ENCODE measurements at regions not wholly inside any gene's neighbourhood (a gene's known extent, or its start where the extent isn't known, plus 50 kb on each side); places are given as distances from the start of the nearest gene placed in this dataset.
"Not testable (repeated sequence)": the region's sequence is repeated elsewhere in the genome, so short reads cannot be mapped to it uniquely, and the experiment has no call there.

- H3K9me3 ChIP-seq; in situ Hi-C loops (cut with MboI; ENCODE audit: low sequenced_read_pairs); H3K4me3 ChIP-seq; H3K4me1 ChIP-seq; H3K27me3 ChIP-seq (ENCODE audit: low read depth); H3K36me3 ChIP-seq (replicated peaks); DNase-seq (ENCODE audit: low spot score in 2 of 2): not testable (repeated sequence)
Measured at GRCh38 chr7:55743454-55743717, 119.2 kb downstream of the SEPTIN14 start.

- H3K4me1 ChIP-seq; H3K36me3 ChIP-seq (replicated peaks); H3K27me3 ChIP-seq (ENCODE audit: low read depth); DNase-seq (ENCODE audit: low spot score in 2 of 2); in situ Hi-C loops (cut with MboI; ENCODE audit: low sequenced_read_pairs); H3K9me3 ChIP-seq; H3K4me3 ChIP-seq: not testable (repeated sequence)
Measured at GRCh38 chr7:55742651-55743453, 119.7 kb downstream of the SEPTIN14 start.

- H3K36me3 ChIP-seq (replicated peaks); H3K4me1 ChIP-seq; in situ Hi-C loops (cut with MboI; ENCODE audit: low sequenced_read_pairs); H3K27me3 ChIP-seq (ENCODE audit: low read depth); DNase-seq (ENCODE audit: low spot score in 2 of 2); H3K4me3 ChIP-seq; H3K9me3 ChIP-seq: not testable (repeated sequence)
Measured at GRCh38 chr7:55741721-55742631, 120.6 kb downstream of the SEPTIN14 start.

GRCh38 chr7:55740633-55741250 lies 121.8 kb downstream of the SEPTIN14 start:
- H3K4me1 ChIP-seq; DNase-seq (ENCODE audit: low spot score in 2 of 2); in situ Hi-C loops (cut with MboI; ENCODE audit: low sequenced_read_pairs); H3K4me3 ChIP-seq; H3K9me3 ChIP-seq; H3K27me3 ChIP-seq (ENCODE audit: low read depth); H3K36me3 ChIP-seq (replicated peaks): not testable (repeated sequence)

- H3K27me3 ChIP-seq (ENCODE audit: low read depth); H3K9me3 ChIP-seq; H3K36me3 ChIP-seq (replicated peaks); H3K4me1 ChIP-seq; H3K4me3 ChIP-seq; in situ Hi-C loops (cut with MboI; ENCODE audit: low sequenced_read_pairs); DNase-seq (ENCODE audit: low spot score in 2 of 2): not testable (repeated sequence)
Measured at GRCh38 chr7:55740053-55740452, 122.5 kb downstream of the SEPTIN14 start.

GRCh38 chr7:55736641-55737221 lies 125.8 kb downstream of the SEPTIN14 start:
- H3K4me3 ChIP-seq; H3K9me3 ChIP-seq; in situ Hi-C loops (cut with MboI; ENCODE audit: low sequenced_read_pairs); DNase-seq (ENCODE audit: low spot score in 2 of 2); H3K4me1 ChIP-seq; H3K27me3 ChIP-seq (ENCODE audit: low read depth); H3K36me3 ChIP-seq (replicated peaks): not testable (repeated sequence)

- Histone ChIP-seq H3K9me3 (no peaks in the 10 kb centered on the region), H3K36me3 (replicated peaks) (no peaks in the 10 kb centered on the region), H3K4me3 (no peak overlapping the region), H3K4me1 (no peaks in the 10 kb centered on the region), H3K27me3 (ENCODE audit: low read depth) (no peaks in the 10 kb centered on the region)
- no peak for DNase-seq (ENCODE audit: low spot score in 2 of 2)
- in situ Hi-C loops (cut with MboI; ENCODE audit: low sequenced_read_pairs), result no loop called here
Measured at GRCh38 chr7:55733241-55734140, 129.1 kb downstream of the SEPTIN14 start.

- no peaks in the 10 kb centered on the region for H3K27me3 ChIP-seq (ENCODE audit: low read depth)
- in situ Hi-C loops (cut with MboI; ENCODE audit: low sequenced_read_pairs), result no loop called here
Measured at GRCh38 chr7:55731931-55732330, 130.6 kb downstream of the SEPTIN14 start.

GRCh38 chr7:55730197-55730596 lies 132.4 kb downstream of the SEPTIN14 start:
- Histone ChIP-seq H3K4me3 (no peak overlapping the region), H3K27me3 (ENCODE audit: low read depth) (no peaks in the 10 kb centered on the region), H3K4me1 (no peaks in the 10 kb centered on the region), H3K36me3 (replicated peaks) (no peaks in the 10 kb centered on the region), H3K9me3 (no peaks in the 10 kb centered on the region)
- in situ Hi-C loops (cut with MboI; ENCODE audit: low sequenced_read_pairs), result no loop called here
- DNase-seq (ENCODE audit: low spot score in 2 of 2), result no peak

More at GRCh38 chr7:55731931-55732330, 130.6 kb downstream of the SEPTIN14 start:
- no peaks in the 10 kb centered on the region for H3K9me3 ChIP-seq
- H3K4me3 ChIP-seq, result no peak overlapping the region
- no peaks in the 10 kb centered on the region for H3K4me1 ChIP-seq
- DNase-seq (ENCODE audit: low spot score in 2 of 2), result no peak
- H3K36me3 ChIP-seq (replicated peaks), result no peaks in the 10 kb centered on the region

- in situ Hi-C loops (cut with MboI; ENCODE audit: low sequenced_read_pairs), result no loop called here
- no peak for DNase-seq (ENCODE audit: low spot score in 2 of 2)
- H3K4me3 ChIP-seq, result no peak overlapping the region
Measured at GRCh38 chr7:55723621-55723941, 139.0 kb downstream of the SEPTIN14 start.

GRCh38 chr7:55722874-55723620 lies 139.5 kb downstream of the SEPTIN14 start:
- H3K27me3 ChIP-seq (ENCODE audit: low read depth); H3K9me3 ChIP-seq; H3K36me3 ChIP-seq (replicated peaks); H3K4me3 ChIP-seq; in situ Hi-C loops (cut with MboI; ENCODE audit: low sequenced_read_pairs); H3K4me1 ChIP-seq; DNase-seq (ENCODE audit: low spot score in 2 of 2): not testable (repeated sequence)

More at GRCh38 chr7:55723621-55723941, 139.0 kb downstream of the SEPTIN14 start:
- Histone ChIP-seq H3K27me3 (ENCODE audit: low read depth) (no peaks in the 10 kb centered on the region), H3K4me1 (no peaks in the 10 kb centered on the region), H3K9me3 (no peaks in the 10 kb centered on the region), H3K36me3 (replicated peaks) (no peaks in the 10 kb centered on the region)

- in situ Hi-C loops (cut with MboI; ENCODE audit: low sequenced_read_pairs), result not testable (repeated sequence)
Measured at GRCh38 chr7:55721004-55721403, 141.5 kb downstream of the SEPTIN14 start.

More at GRCh38 chr7:55721004-55721403, 141.5 kb downstream of the SEPTIN14 start:
- DNase-seq (ENCODE audit: low spot score in 2 of 2); H3K4me1 ChIP-seq; H3K27me3 ChIP-seq (ENCODE audit: low read depth); H3K4me3 ChIP-seq; H3K36me3 ChIP-seq (replicated peaks); H3K9me3 ChIP-seq: not testable (repeated sequence)
